Activated CD4-positive, CD25-positive, alpha-beta regulatory T cell treated with anti-CD3 and anti-CD28 coated beads, Interleukin-2, amount 50 U/mL, for 72 hours (primary cell): ENCODE measurements at regions not wholly inside any gene's neighbourhood (a gene's known extent, or its start where the extent isn't known, plus 50 kb on each side); places are given as distances from the start of the nearest gene placed in this dataset.
"Not testable (repeated sequence)": the region's sequence is repeated elsewhere in the genome, so short reads cannot be mapped to it uniquely, and the experiment has no call there.

ENCODE experiments used
- DNase-seq: peaks from one replicate; pipeline ENCODE4 v3.0.0; 2021

- DNase-seq = no peak
Observed at GRCh38 chr3:176149567-176149966, 1047.7 kb downstream of the TBL1XR1 start.

GRCh38 chr3:176147251-176147650 is 1050.0 kb downstream of the TBL1XR1 start:
- DNase-seq = no peak

- no peak for DNase-seq
Observed at GRCh38 chr3:176141837-176142236, 1055.4 kb downstream of the TBL1XR1 start.

GRCh38 chr3:176120507-176120906 is 1076.8 kb downstream of the TBL1XR1 start:
- DNase-seq = no peak

- DNase-seq = no peak
Observed at GRCh38 chr3:176119826-176120225, 1077.5 kb downstream of the TBL1XR1 start.

- no peak for DNase-seq
Observed at GRCh38 chr3:176106380-176106779, 1090.9 kb downstream of the TBL1XR1 start.

GRCh38 chr3:176097027-176097426 is 1100.3 kb downstream of the TBL1XR1 start:
- no peak for DNase-seq

- not testable (repeated sequence) for DNase-seq
Observed at GRCh38 chr3:176093892-176094291, 1103.4 kb downstream of the TBL1XR1 start.

- no peak for DNase-seq
Observed at GRCh38 chr3:176090727-176091126, 1106.6 kb downstream of the TBL1XR1 start.

GRCh38 chr3:176088962-176089383 is 1108.3 kb downstream of the TBL1XR1 start:
- no peak for DNase-seq

- no peak for DNase-seq
Observed at GRCh38 chr3:176087066-176087697, 1110.1 kb downstream of the TBL1XR1 start.

- no peak for DNase-seq
Observed at GRCh38 chr3:176079785-176080184, 1117.5 kb downstream of the TBL1XR1 start.

- DNase-seq = no peak
Observed at GRCh38 chr3:176078906-176079305, 1118.4 kb downstream of the TBL1XR1 start.

- no peak for DNase-seq
Observed at GRCh38 chr3:176075491-176075890, 1121.8 kb downstream of the TBL1XR1 start.

GRCh38 chr3:176075046-176075445 is 1122.2 kb downstream of the TBL1XR1 start:
- DNase-seq = no peak

- DNase-seq = no peak
Observed at GRCh38 chr3:176074096-176074495, 1123.2 kb downstream of the TBL1XR1 start.

GRCh38 chr3:176071943-176072342 is 1125.3 kb downstream of the TBL1XR1 start:
- no peak for DNase-seq

GRCh38 chr3:176068750-176069149 is 1128.5 kb downstream of the TBL1XR1 start:
- DNase-seq = no peak

- DNase-seq = no peak
Observed at GRCh38 chr3:176058856-176059255, 1138.4 kb downstream of the TBL1XR1 start.

GRCh38 chr3:176055836-176056235 is 1141.4 kb downstream of the TBL1XR1 start:
- DNase-seq = no peak

- no peak for DNase-seq
Observed at GRCh38 chr3:176051766-176052165, 1145.5 kb downstream of the TBL1XR1 start.

- DNase-seq = no peak
Observed at GRCh38 chr3:176046703-176047102, 1150.6 kb downstream of the TBL1XR1 start.

- DNase-seq = no peak
Observed at GRCh38 chr3:176041812-176042211, 1155.5 kb downstream of the TBL1XR1 start.

- no peak for DNase-seq
Observed at GRCh38 chr3:176041185-176041584, 1156.1 kb downstream of the TBL1XR1 start.

GRCh38 chr3:176037636-176038035 is 1159.6 kb downstream of the TBL1XR1 start:
- no peak for DNase-seq
